DND-41 (cell line): ENCODE measurements at regions not wholly inside any gene's neighbourhood (a gene's known extent, or its start where the extent isn't known, plus 50 kb on each side); places are given as distances from the start of the nearest gene placed in this dataset.

Experiments used
- EZH2 ChIP-seq: IDR thresholded peaks from 3 replicates; pipeline ENCODE4 v1.6.1; 2012; ENCODE audit warnings: borderline replicate concordance, low read depth, mild to moderate bottlenecking, moderate library complexity, low read length, inconsistent platforms; ENCODE audit not compliant: severe bottlenecking
- TF ChIP-seq, protein P1 (sequence below): IDR thresholded peaks from 2 replicates; pipeline ENCODE4 v1.5.1; 2012; ENCODE audit warnings: borderline replicate concordance, low read length, moderate library complexity, mild to moderate bottlenecking; ENCODE audit not compliant: poor library complexity, severe bottlenecking; ENCODE audit errors: extremely low read depth

GRCh38 chr4:146032234-146032860 is 93.7 kb upstream of the ZNF827 start:
- TF ChIP-seq, protein P1, sequence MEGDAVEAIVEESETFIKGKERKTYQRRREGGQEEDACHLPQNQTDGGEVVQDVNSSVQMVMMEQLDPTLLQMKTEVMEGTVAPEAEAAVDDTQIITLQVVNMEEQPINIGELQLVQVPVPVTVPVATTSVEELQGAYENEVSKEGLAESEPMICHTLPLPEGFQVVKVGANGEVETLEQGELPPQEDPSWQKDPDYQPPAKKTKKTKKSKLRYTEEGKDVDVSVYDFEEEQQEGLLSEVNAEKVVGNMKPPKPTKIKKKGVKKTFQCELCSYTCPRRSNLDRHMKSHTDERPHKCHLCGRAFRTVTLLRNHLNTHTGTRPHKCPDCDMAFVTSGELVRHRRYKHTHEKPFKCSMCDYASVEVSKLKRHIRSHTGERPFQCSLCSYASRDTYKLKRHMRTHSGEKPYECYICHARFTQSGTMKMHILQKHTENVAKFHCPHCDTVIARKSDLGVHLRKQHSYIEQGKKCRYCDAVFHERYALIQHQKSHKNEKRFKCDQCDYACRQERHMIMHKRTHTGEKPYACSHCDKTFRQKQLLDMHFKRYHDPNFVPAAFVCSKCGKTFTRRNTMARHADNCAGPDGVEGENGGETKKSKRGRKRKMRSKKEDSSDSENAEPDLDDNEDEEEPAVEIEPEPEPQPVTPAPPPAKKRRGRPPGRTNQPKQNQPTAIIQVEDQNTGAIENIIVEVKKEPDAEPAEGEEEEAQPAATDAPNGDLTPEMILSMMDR = no peak
- TF ChIP-seq EZH2 = no peak
